Astrocyte of the cerebellum (primary cell): ENCODE measurements at regions not wholly inside any gene's neighbourhood (a gene's known extent, or its start where the extent isn't known, plus 50 kb on each side); places are given as distances from the start of the nearest gene placed in this dataset.

Experiments
- DNase-seq: peaks from one replicate; pipeline ENCODE4 v3.0.0-alpha.2; 2011; ENCODE audit warnings: low read depth
- H3K4me3 ChIP-seq: 2 replicates; pipeline ENCODE4 v1.5.1; 2011; ENCODE audit warnings: mild to moderate bottlenecking, low read depth, low read length, moderate library complexity
- CTCF ChIP-seq: IDR thresholded peaks from 2 replicates; pipeline ENCODE4 v1.5.1; 2012; ENCODE audit warnings: low read length, low read depth, moderate library complexity, mild to moderate bottlenecking; ENCODE audit errors: missing control alignments
- in situ Hi-C: cut with HindIII; loops from 2 replicates; pipeline ENCODE4 v1.10.0; 2017; ENCODE audit warnings: low sequenced_read_pairs

GRCh38 chr12:126926023-126926594 is 1340.9 kb upstream of the TMEM132C start:
- no peak for TF ChIP-seq CTCF
- in situ Hi-C loops, result no loop called here

GRCh38 chr12:126930234-126930633 is 1336.7 kb upstream of the TMEM132C start:
- in situ Hi-C loops, result no loop called here
- no peak for TF ChIP-seq CTCF
- no peak overlapping the region for H3K4me3 ChIP-seq
- no peak for DNase-seq

More at GRCh38 chr12:126926023-126926594, 1340.9 kb upstream of the TMEM132C start:
- no peak overlapping the region for H3K4me3 ChIP-seq
- DNase-seq, result no peak

- no peak for DNase-seq
- no peak overlapping the region for H3K4me3 ChIP-seq
- no peak for TF ChIP-seq CTCF
- in situ Hi-C loops, result no loop called here
These were observed 1334.8 kb upstream of the TMEM132C start for GRCh38 chr12:126932156-126932555.

- TF ChIP-seq CTCF, result no peak
These were observed 1331.5 kb upstream of the TMEM132C start for GRCh38 chr12:126935435-126935834.

GRCh38 chr12:126936181-126936851 is 1330.7 kb upstream of the TMEM132C start:
- DNase-seq, result no peak
- in situ Hi-C loops, result no loop called here
- H3K4me3 ChIP-seq, result no peak overlapping the region
- no peak for TF ChIP-seq CTCF

More at GRCh38 chr12:126935435-126935834, 1331.5 kb upstream of the TMEM132C start:
- in situ Hi-C loops, result no loop called here
- H3K4me3 ChIP-seq, result no peak overlapping the region
- DNase-seq, result no peak

- in situ Hi-C loops, result no loop called here
- no peak for TF ChIP-seq CTCF
- no peak for DNase-seq
- H3K4me3 ChIP-seq, result no peak overlapping the region
These were observed 1329.5 kb upstream of the TMEM132C start for GRCh38 chr12:126937431-126937830.
